Stomach (tissue), 8 donors: ENCODE measurements at regions not wholly inside any gene's neighbourhood (a gene's known extent, or its start where the extent isn't known, plus 50 kb on each side); places are given as distances from the start of the nearest gene placed in this dataset.

Experiments
- DNase-seq, 2 donors: peaks; one replicate each; pipeline versions ENCODE4 v3.0.0 to v3.0.0-alpha.2; 2013 to 2019
- H3K27ac ChIP-seq, 5 donors: fragments of 200-600 bp in 4 of 5; sonication (generic) in 4 of 5; one replicate each; pipeline ENCODE4 v1.5.1; 2013 to 2019; ENCODE audit warnings: mild to moderate bottlenecking in 1 of 5, moderate library complexity in 1 of 5
- H3K27me3 ChIP-seq, 3 donors: fragments of 200-600 bp; sonication (generic); one replicate each; pipeline ENCODE4 v1.5.1; 2017 to 2019; ENCODE audit warnings: mixed run types in 1 of 3
- H3K36me3 ChIP-seq, 4 donors: fragments of 200-600 bp; sonication (generic); 1 replicate in 3 of 4; 2 replicates in 1 of 4; pipeline ENCODE4 v1.5.1; 2016 to 2019
- H3K4me1 ChIP-seq, 4 donors: fragments of 200-600 bp; sonication (generic); one replicate each; pipeline ENCODE4 v1.5.1; 2016 to 2019
- H3K4me3 ChIP-seq, 4 donors: fragments of 200-600 bp; sonication (generic) in 3 of 4; one replicate each; pipeline ENCODE4 v1.5.1; 2016 to 2019; ENCODE audit warnings: mild to moderate bottlenecking in 1 of 4
- H3K9me3 ChIP-seq, 4 donors: fragments of 200-600 bp; sonication (generic); one replicate each; pipeline ENCODE4 v1.5.1; 2016 to 2019
- EP300 ChIP-seq: sonication (generic); formaldehyde crosslinking; IDR thresholded peaks from one replicate; pipeline ENCODE4 v1.6.1; 2017; ENCODE audit warnings: antibody characterized with exemption
- POLR2A ChIP-seq, 4 donors: fragments of 450-650 bp; IDR thresholded peaks; one replicate each; pipeline ENCODE4 v1.6.1; 2016; ENCODE audit warnings: antibody characterized with exemption in 4 of 4, control low read depth in 2 of 4, mild to moderate bottlenecking in 1 of 4, moderate library complexity in 1 of 4
- POLR2AphosphoS5 ChIP-seq, 3 donors: sonication (generic); formaldehyde crosslinking; IDR thresholded peaks; one replicate each; pipeline ENCODE4 v1.6.1; 2016; ENCODE audit warnings: antibody characterized with exemption in 3 of 3
- WGBS, 5 donors: extraction: QIAGEN DNeasy Blood & Tissue Kit in 3 of 5; methylation state at CpG; one replicate each; pipeline versions ENCODE4 v1.1.5 to v1.1.7; 2013 to 2018; 5-methylcytosine and 5-hydroxymethylcytosine counted together
- intact Hi-C: fragments of 100-400 bp; cut with DNase I; formaldehyde crosslinking; loops from one replicate; pipeline ENCODE4 v1.15.1; 2023; ENCODE audit warnings: low total_unique reads
- TF ChIP-seq, protein P1 (sequence below), 7 experiments: fragments of 450-650 bp in 4 of 7; fragments of 200-600 bp in 3 of 7; sonication (generic) in 3 of 7; IDR thresholded peaks; one replicate each; pipeline ENCODE4 v1.5.1; 2016 to 2019; ENCODE audit warnings: antibody characterized with exemption in 7 of 7, control low read depth in 2 of 7, mild to moderate bottlenecking in 1 of 7
- donor health status: healthy with polysubstance abuse.
- donor health status: Bipolar disorder and iron deficiency.
- donor health status: healthy.

- H3K36me3 ChIP-seq: no peaks in the 10 kb centered on the region
- no peak overlapping the region for H3K4me3 ChIP-seq
- H3K4me1 ChIP-seq: no peaks in the 10 kb centered on the region
- no peak overlapping the region for H3K27ac ChIP-seq
- WGBS, 5 donors: 43 to 71% (median 45%) methylated on average over 1 of the region's 1 CpG
- TF ChIP-seq POLR2AphosphoS5 (IDR thresholded peaks at IDR 0.05) (no peak), POLR2A (IDR thresholded peaks at IDR 0.05) (no peak)
- TF ChIP-seq, protein P1, sequence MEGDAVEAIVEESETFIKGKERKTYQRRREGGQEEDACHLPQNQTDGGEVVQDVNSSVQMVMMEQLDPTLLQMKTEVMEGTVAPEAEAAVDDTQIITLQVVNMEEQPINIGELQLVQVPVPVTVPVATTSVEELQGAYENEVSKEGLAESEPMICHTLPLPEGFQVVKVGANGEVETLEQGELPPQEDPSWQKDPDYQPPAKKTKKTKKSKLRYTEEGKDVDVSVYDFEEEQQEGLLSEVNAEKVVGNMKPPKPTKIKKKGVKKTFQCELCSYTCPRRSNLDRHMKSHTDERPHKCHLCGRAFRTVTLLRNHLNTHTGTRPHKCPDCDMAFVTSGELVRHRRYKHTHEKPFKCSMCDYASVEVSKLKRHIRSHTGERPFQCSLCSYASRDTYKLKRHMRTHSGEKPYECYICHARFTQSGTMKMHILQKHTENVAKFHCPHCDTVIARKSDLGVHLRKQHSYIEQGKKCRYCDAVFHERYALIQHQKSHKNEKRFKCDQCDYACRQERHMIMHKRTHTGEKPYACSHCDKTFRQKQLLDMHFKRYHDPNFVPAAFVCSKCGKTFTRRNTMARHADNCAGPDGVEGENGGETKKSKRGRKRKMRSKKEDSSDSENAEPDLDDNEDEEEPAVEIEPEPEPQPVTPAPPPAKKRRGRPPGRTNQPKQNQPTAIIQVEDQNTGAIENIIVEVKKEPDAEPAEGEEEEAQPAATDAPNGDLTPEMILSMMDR (IDR thresholded peaks at IDR 0.05): no peak
- intact Hi-C loops: no loop called here
- no peaks in the 10 kb centered on the region for H3K9me3 ChIP-seq
- H3K27me3 ChIP-seq: no peaks in the 10 kb centered on the region
- DNase-seq: no peak
Measured at GRCh38 chr13:75985132-75985531, 349.0 kb downstream of the LMO7 start.

GRCh38 chr13:75978818-75979217, 342.7 kb downstream of the LMO7 start:
- no peaks in the 10 kb centered on the region for H3K4me1 ChIP-seq
- DNase-seq: no peak
- TF ChIP-seq POLR2AphosphoS5 (IDR thresholded peaks at IDR 0.05): no peak
- TF ChIP-seq, protein P1 (IDR thresholded peaks at IDR 0.05): no peak
- TF ChIP-seq EP300: no peak
- no peak for TF ChIP-seq POLR2A (IDR thresholded peaks at IDR 0.05)

GRCh38 chr13:75968103-75968838, 332.1 kb downstream of the LMO7 start:
- no peak overlapping the region for H3K4me3 ChIP-seq
- intact Hi-C loops: no loop called here
- no peaks in the 10 kb centered on the region for H3K36me3 ChIP-seq
- H3K27me3 ChIP-seq: no peaks in the 10 kb centered on the region
- H3K27ac ChIP-seq: no peak overlapping the region
- no peak for TF ChIP-seq POLR2A (IDR thresholded peaks at IDR 0.05)
- TF ChIP-seq, protein P1 (IDR thresholded peaks at IDR 0.05): no peak
- TF ChIP-seq POLR2AphosphoS5 (IDR thresholded peaks at IDR 0.05): no peak
- TF ChIP-seq EP300: no peak
- H3K9me3 ChIP-seq: no peaks in the 10 kb centered on the region
- peaks cover 0 to 3% (median 0%) of the 10 kb centered on the region in 4 donors for H3K4me1 ChIP-seq
- WGBS, 5 donors: 62 to 75% (median 68%) methylated on average over 4 of the region's 4 CpGs
- DNase-seq: no peak

More at GRCh38 chr13:75978818-75979217, 342.7 kb downstream of the LMO7 start:
- H3K36me3 ChIP-seq: no peaks in the 10 kb centered on the region
- no peaks in the 10 kb centered on the region for H3K9me3 ChIP-seq
- no peak overlapping the region for H3K4me3 ChIP-seq
- no peaks in the 10 kb centered on the region for H3K27me3 ChIP-seq
- no peak overlapping the region for H3K27ac ChIP-seq
- intact Hi-C loops: no loop called here

- Histone ChIP-seq H3K9me3 (no peaks in the 10 kb centered on the region), H3K27ac (no peak overlapping the region), H3K4me3 (no peak overlapping the region), H3K27me3 (no peaks in the 10 kb centered on the region), H3K4me1 (peaks cover 0 to 6% (median 0%) of the 10 kb centered on the region in 4 donors), H3K36me3 (no peaks in the 10 kb centered on the region)
- DNase-seq: no peak
- 39 to 59% (median 53%) methylated on average over 4 of the region's 4 CpGs for WGBS, 5 donors
- TF ChIP-seq, protein P1 (IDR thresholded peaks at IDR 0.05): no peak
- TF ChIP-seq POLR2AphosphoS5 (IDR thresholded peaks at IDR 0.05) (no peak), POLR2A (IDR thresholded peaks at IDR 0.05) (no peak), EP300 (no peak)
- intact Hi-C loops: no loop called here
Measured at GRCh38 chr13:75963302-75963701, 327.2 kb downstream of the LMO7 start.
